Activated CD8-positive, alpha-beta memory T cell treated with anti-CD3 and anti-CD28 coated beads, Interleukin-2, amount 50 U/mL, for 4 hours (primary cell): ENCODE measurements at regions not wholly inside any gene's neighbourhood (a gene's known extent, or its start where the extent isn't known, plus 50 kb on each side); places are given as distances from the start of the nearest gene placed in this dataset.
A peak's percentile ranks its signal among the peaks of the same experiment; 100 is the strongest.
"Not testable (repeated sequence)": the region's sequence is repeated elsewhere in the genome, so short reads cannot be mapped to it uniquely, and the experiment has no call there.

Experiments
- DNase-seq: peaks from one replicate; pipeline ENCODE4 v3.0.0-alpha.2; 2020

- no peak for DNase-seq
These were observed 565.2 kb downstream of the PTPRU start for GRCh38 chr1:29801561-29801973.

- no peak for DNase-seq
These were observed 564.7 kb downstream of the PTPRU start for GRCh38 chr1:29801003-29801402.

GRCh38 chr1:29800522-29800956 lies 564.2 kb downstream of the PTPRU start:
- DNase-seq: no peak

- DNase-seq: no peak
These were observed 563.8 kb downstream of the PTPRU start for GRCh38 chr1:29800120-29800519.

GRCh38 chr1:29798699-29799566 lies 562.6 kb downstream of the PTPRU start:
- no peak for DNase-seq

GRCh38 chr1:29797125-29797524 lies 560.8 kb downstream of the PTPRU start:
- DNase-seq: not testable (repeated sequence)

- DNase-seq: not testable (repeated sequence)
These were observed 559.6 kb downstream of the PTPRU start for GRCh38 chr1:29795965-29796364.

- DNase-seq: no peak
These were observed 557.5 kb downstream of the PTPRU start for GRCh38 chr1:29793653-29794348.

GRCh38 chr1:29793101-29793546 lies 556.8 kb downstream of the PTPRU start:
- DNase-seq: peak; percentile 41

GRCh38 chr1:29789910-29790247 lies 553.6 kb downstream of the PTPRU start:
- no peak for DNase-seq

GRCh38 chr1:29789221-29789909 lies 553.0 kb downstream of the PTPRU start:
- no peak for DNase-seq

GRCh38 chr1:29786791-29787732 lies 550.7 kb downstream of the PTPRU start:
- DNase-seq: no peak

- DNase-seq: no peak
These were observed 549.9 kb downstream of the PTPRU start for GRCh38 chr1:29786195-29786594.

GRCh38 chr1:29785554-29785953 lies 549.2 kb downstream of the PTPRU start:
- no peak for DNase-seq

- DNase-seq: no peak
These were observed 548.8 kb downstream of the PTPRU start for GRCh38 chr1:29785137-29785527.

GRCh38 chr1:29784276-29785136 lies 548.2 kb downstream of the PTPRU start:
- no peak for DNase-seq

- DNase-seq: no peak
These were observed 547.4 kb downstream of the PTPRU start for GRCh38 chr1:29783508-29784275.

GRCh38 chr1:29782846-29783507 lies 546.7 kb downstream of the PTPRU start:
- DNase-seq: no peak

- DNase-seq: no peak
These were observed 542.8 kb downstream of the PTPRU start for GRCh38 chr1:29779146-29779545.

GRCh38 chr1:29777522-29777921 lies 541.2 kb downstream of the PTPRU start:
- no peak for DNase-seq
